ENCODE measurements at regions not wholly inside any gene's neighbourhood (a gene's known extent, or its start where the extent isn't known, plus 50 kb on each side); places are given as distances from the start of the nearest gene placed in this dataset.

- TF ChIP-seq CTCF (IDR thresholded peaks at IDR 0.05; ENCODE audit: insufficient read depth, low read depth, low read length), result no peak
- TF ChIP-seq EZH2 (IDR thresholded peaks at IDR 0.05; ENCODE audit: insufficient read depth, low read length), result no peak
Observed at GRCh38 chr15:59896663-59897074, 107.4 kb upstream of the FOXB1 start.
